ENCODE measurements at regions not wholly inside any gene's neighbourhood (a gene's known extent, or its start where the extent isn't known, plus 50 kb on each side); places are given as distances from the start of the nearest gene placed in this dataset.

- Histone ChIP-seq H3K27ac (ENCODE audit: low read length) (no peak overlapping the region), H3K9ac (ENCODE audit: low read depth, low read length) (no peak overlapping the region), H3K9me3 (ENCODE audit: insufficient read depth, low read length, severe bottlenecking) (no peaks in the 10 kb centered on the region), H3K27me3 (ENCODE audit: insufficient read depth, low read length, poor library complexity) (no peaks in the 10 kb centered on the region), H3K4me2 (ENCODE audit: insufficient read depth, low read length) (no peak overlapping the region), H3K36me3 (ENCODE audit: insufficient read depth, low read length) (no peaks in the 10 kb centered on the region), H3K4me1 (ENCODE audit: insufficient read depth, low read length) (no peaks in the 10 kb centered on the region), H4K20me1 (ENCODE audit: insufficient read depth, low read length) (no peaks in the 10 kb centered on the region), H3K79me2 (ENCODE audit: insufficient read depth, low read length) (no peaks in the 10 kb centered on the region), H2AFZ (ENCODE audit: low read depth, low read length) (no peak overlapping the region), H3K4me3 (ENCODE audit: low read depth in 1 of 2, low read length in 2 of 2) (no peak overlapping the region)
- TF ChIP-seq, protein P1, sequence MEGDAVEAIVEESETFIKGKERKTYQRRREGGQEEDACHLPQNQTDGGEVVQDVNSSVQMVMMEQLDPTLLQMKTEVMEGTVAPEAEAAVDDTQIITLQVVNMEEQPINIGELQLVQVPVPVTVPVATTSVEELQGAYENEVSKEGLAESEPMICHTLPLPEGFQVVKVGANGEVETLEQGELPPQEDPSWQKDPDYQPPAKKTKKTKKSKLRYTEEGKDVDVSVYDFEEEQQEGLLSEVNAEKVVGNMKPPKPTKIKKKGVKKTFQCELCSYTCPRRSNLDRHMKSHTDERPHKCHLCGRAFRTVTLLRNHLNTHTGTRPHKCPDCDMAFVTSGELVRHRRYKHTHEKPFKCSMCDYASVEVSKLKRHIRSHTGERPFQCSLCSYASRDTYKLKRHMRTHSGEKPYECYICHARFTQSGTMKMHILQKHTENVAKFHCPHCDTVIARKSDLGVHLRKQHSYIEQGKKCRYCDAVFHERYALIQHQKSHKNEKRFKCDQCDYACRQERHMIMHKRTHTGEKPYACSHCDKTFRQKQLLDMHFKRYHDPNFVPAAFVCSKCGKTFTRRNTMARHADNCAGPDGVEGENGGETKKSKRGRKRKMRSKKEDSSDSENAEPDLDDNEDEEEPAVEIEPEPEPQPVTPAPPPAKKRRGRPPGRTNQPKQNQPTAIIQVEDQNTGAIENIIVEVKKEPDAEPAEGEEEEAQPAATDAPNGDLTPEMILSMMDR (IDR thresholded peaks at IDR 0.05; ENCODE audit: borderline replicate concordance, extremely low read depth, low read length, poor library complexity, severe bottlenecking) = no peak
- TF ChIP-seq EZH2 (IDR thresholded peaks at IDR 0.05; ENCODE audit: borderline replicate concordance, low read depth, low read length, severe bottlenecking) = no peak
- DNase-seq = no peak
- no peak for ATAC-seq (ENCODE audit: insufficient read depth, low read depth)
These were observed 703.5 kb downstream of the FAT4 start for GRCh38 chr4:126018274-126018673.

GRCh38 chr4:126023896-126024295, 709.1 kb downstream of the FAT4 start:
- Histone ChIP-seq H3K4me1 (ENCODE audit: insufficient read depth, low read length) (no peaks in the 10 kb centered on the region), H4K20me1 (ENCODE audit: insufficient read depth, low read length) (no peaks in the 10 kb centered on the region), H3K36me3 (ENCODE audit: insufficient read depth, low read length) (no peaks in the 10 kb centered on the region), H3K27me3 (ENCODE audit: insufficient read depth, low read length, poor library complexity) (no peaks in the 10 kb centered on the region), H2AFZ (ENCODE audit: low read depth, low read length) (no peak overlapping the region), H3K79me2 (ENCODE audit: insufficient read depth, low read length) (no peaks in the 10 kb centered on the region), H3K4me3 (ENCODE audit: low read depth in 1 of 2, low read length in 2 of 2) (no peak overlapping the region), H3K4me2 (ENCODE audit: insufficient read depth, low read length) (no peak overlapping the region), H3K9me3 (ENCODE audit: insufficient read depth, low read length, severe bottlenecking) (no peaks in the 10 kb centered on the region), H3K9ac (ENCODE audit: low read depth, low read length) (no peak overlapping the region), H3K27ac (ENCODE audit: low read length) (no peak overlapping the region)
- no peak for DNase-seq
- TF ChIP-seq, protein P1 (IDR thresholded peaks at IDR 0.05; ENCODE audit: borderline replicate concordance, extremely low read depth, low read length, poor library complexity, severe bottlenecking) = no peak
- TF ChIP-seq EZH2 (IDR thresholded peaks at IDR 0.05; ENCODE audit: borderline replicate concordance, low read depth, low read length, severe bottlenecking) = no peak
- ATAC-seq (ENCODE audit: insufficient read depth, low read depth) = no peak

DNA sequence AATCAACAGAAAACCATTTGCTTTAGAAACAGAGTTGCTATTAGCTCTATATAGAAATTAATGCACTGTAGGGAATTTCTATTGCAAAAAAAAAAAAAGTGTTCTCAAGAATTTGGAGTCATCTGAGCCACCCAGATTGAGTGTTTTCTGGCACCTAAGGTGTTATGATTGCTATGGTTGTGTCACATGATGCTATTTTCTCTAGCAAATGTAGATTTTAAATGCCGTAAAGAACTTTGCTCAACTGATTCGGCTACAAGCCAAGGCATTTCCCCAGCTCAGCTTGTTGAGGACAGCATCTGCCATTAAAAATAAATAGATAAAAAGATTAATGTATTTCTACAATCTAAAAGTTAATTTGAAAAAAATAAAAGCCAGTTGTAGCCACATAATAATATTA, 712.8 kb downstream of the FAT4 start:
- Histone ChIP-seq H3K27me3 (ENCODE audit: insufficient read depth, low read length, poor library complexity) (no peaks in the 10 kb centered on the region), H3K27ac (ENCODE audit: low read length) (no peak overlapping the region), H3K4me3 (ENCODE audit: low read depth in 1 of 2, low read length in 2 of 2) (no peak overlapping the region), H3K79me2 (ENCODE audit: insufficient read depth, low read length) (no peaks in the 10 kb centered on the region), H3K9ac (ENCODE audit: low read depth, low read length) (no peak overlapping the region), H3K4me2 (ENCODE audit: insufficient read depth, low read length) (no peak overlapping the region), H2AFZ (ENCODE audit: low read depth, low read length) (no peak overlapping the region), H3K4me1 (ENCODE audit: insufficient read depth, low read length) (no peaks in the 10 kb centered on the region), H3K36me3 (ENCODE audit: insufficient read depth, low read length) (no peaks in the 10 kb centered on the region), H3K9me3 (ENCODE audit: insufficient read depth, low read length, severe bottlenecking) (no peaks in the 10 kb centered on the region), H4K20me1 (ENCODE audit: insufficient read depth, low read length) (no peaks in the 10 kb centered on the region)
- DNase-seq = no peak
- TF ChIP-seq, protein P1 (IDR thresholded peaks at IDR 0.05; ENCODE audit: borderline replicate concordance, extremely low read depth, low read length, poor library complexity, severe bottlenecking) = no peak
- TF ChIP-seq EZH2 (IDR thresholded peaks at IDR 0.05; ENCODE audit: borderline replicate concordance, low read depth, low read length, severe bottlenecking) = no peak
- no peak for ATAC-seq (ENCODE audit: insufficient read depth, low read depth)

DNA sequence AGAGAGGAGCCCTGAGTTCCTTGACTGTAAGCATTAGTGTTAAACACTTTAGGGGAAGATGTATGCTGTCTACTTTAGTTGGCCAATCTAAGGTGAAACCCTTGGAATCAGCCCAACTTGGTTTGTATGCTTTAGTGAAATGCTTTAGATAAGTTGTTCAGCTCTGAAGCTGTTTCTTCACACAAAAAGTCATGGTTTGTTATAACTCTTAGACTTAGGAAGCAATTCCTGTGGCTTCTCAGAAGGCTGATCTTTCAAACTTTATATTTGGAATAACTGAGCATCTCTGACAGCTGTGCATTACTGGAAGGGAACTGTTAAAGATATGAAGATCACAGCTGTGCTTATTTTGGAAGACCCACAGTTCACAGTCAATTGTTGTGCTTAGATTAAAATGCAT, 714.1 kb downstream of the FAT4 start:
- TF ChIP-seq, protein P1 (IDR thresholded peaks at IDR 0.05; ENCODE audit: borderline replicate concordance, extremely low read depth, low read length, poor library complexity, severe bottlenecking) = no peak
- TF ChIP-seq EZH2 (IDR thresholded peaks at IDR 0.05; ENCODE audit: borderline replicate concordance, low read depth, low read length, severe bottlenecking) = no peak
- Histone ChIP-seq H3K4me3 (ENCODE audit: low read depth in 1 of 2, low read length in 2 of 2) (no peak overlapping the region), H3K36me3 (ENCODE audit: insufficient read depth, low read length) (no peaks in the 10 kb centered on the region), H3K9me3 (ENCODE audit: insufficient read depth, low read length, severe bottlenecking) (no peaks in the 10 kb centered on the region), H3K4me1 (ENCODE audit: insufficient read depth, low read length) (no peaks in the 10 kb centered on the region), H3K27ac (ENCODE audit: low read length) (no peak overlapping the region), H3K9ac (ENCODE audit: low read depth, low read length) (no peak overlapping the region), H2AFZ (ENCODE audit: low read depth, low read length) (no peak overlapping the region), H3K79me2 (ENCODE audit: insufficient read depth, low read length) (no peaks in the 10 kb centered on the region), H4K20me1 (ENCODE audit: insufficient read depth, low read length) (no peaks in the 10 kb centered on the region), H3K4me2 (ENCODE audit: insufficient read depth, low read length) (no peak overlapping the region), H3K27me3 (ENCODE audit: insufficient read depth, low read length, poor library complexity) (no peaks in the 10 kb centered on the region)
- DNase-seq (no peak), ATAC-seq (ENCODE audit: insufficient read depth, low read depth) (no peak)
